ENCODE measurements at regions not wholly inside any gene's neighbourhood (a gene's known extent, or its start where the extent isn't known, plus 50 kb on each side); places are given as distances from the start of the nearest gene placed in this dataset.

DNA sequence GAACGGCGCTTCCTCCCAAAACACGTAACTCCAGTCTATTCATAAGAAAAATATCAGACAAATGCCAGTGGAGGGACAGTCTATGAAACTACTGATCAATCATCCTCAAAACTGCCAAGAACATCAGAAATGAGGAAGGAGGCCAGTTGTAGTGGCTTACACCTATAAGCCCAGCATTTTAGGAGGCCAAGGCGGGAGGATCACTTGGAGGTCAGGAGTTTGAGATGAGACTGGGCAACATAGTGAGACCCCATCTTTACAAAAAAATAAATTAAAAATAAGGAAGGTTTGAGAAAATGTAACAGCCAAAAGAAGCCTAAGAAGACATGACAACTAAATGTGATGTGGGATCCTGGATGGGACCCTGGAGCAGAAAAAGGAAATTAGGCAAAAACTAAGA lies 58.9 kb upstream of the MIER3 start:
- dilution Hi-C loops (cut with MboI; ENCODE audit: extremely low pct_ligation_motif_present, low sequenced_read_pairs) = no loop called here
- no peaks in the 10 kb centered on the region for H4K20me1 ChIP-seq (ENCODE audit: control insufficient read depth, extremely low read depth, insufficient read depth, low read length)
- no peaks in the 10 kb centered on the region for H3K4me1 ChIP-seq (ENCODE audit: control insufficient read depth, extremely low read depth, insufficient read depth, low read length)
- no peak overlapping the region for H3K27ac ChIP-seq (ENCODE audit: control insufficient read depth, insufficient read depth, low read length)
- no peaks in the 10 kb centered on the region for H3K36me3 ChIP-seq (ENCODE audit: control insufficient read depth in 2 of 2, extremely low read depth in 1 of 2, insufficient read depth in 2 of 2, low read length in 2 of 2)
- H3K9me3 ChIP-seq (ENCODE audit: control insufficient read depth, low read depth, low read length) = no peaks in the 10 kb centered on the region
- no peaks in the 10 kb centered on the region for H3K27me3 ChIP-seq (ENCODE audit: control insufficient read depth, extremely low read depth, insufficient read depth, low read length)
- H3K79me2 ChIP-seq (ENCODE audit: control insufficient read depth, insufficient read depth, low read length) = no peaks in the 10 kb centered on the region
- TF ChIP-seq EZH2 (IDR thresholded peaks at IDR 0.05; ENCODE audit: low read length) = no peak
- TF ChIP-seq, protein P1, sequence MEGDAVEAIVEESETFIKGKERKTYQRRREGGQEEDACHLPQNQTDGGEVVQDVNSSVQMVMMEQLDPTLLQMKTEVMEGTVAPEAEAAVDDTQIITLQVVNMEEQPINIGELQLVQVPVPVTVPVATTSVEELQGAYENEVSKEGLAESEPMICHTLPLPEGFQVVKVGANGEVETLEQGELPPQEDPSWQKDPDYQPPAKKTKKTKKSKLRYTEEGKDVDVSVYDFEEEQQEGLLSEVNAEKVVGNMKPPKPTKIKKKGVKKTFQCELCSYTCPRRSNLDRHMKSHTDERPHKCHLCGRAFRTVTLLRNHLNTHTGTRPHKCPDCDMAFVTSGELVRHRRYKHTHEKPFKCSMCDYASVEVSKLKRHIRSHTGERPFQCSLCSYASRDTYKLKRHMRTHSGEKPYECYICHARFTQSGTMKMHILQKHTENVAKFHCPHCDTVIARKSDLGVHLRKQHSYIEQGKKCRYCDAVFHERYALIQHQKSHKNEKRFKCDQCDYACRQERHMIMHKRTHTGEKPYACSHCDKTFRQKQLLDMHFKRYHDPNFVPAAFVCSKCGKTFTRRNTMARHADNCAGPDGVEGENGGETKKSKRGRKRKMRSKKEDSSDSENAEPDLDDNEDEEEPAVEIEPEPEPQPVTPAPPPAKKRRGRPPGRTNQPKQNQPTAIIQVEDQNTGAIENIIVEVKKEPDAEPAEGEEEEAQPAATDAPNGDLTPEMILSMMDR (optimal IDR thresholded peaks at IDR 0.05 in 1 of 3, IDR thresholded peaks at IDR 0.05 in 1 of 3, conservative IDR thresholded peaks at IDR 0.05 in 1 of 3; ENCODE audit: extremely low read depth in 1 of 3, insufficient read depth in 2 of 3, low read length in 3 of 3) = no peak
- H2AFZ ChIP-seq (ENCODE audit: control insufficient read depth, low read length) = no peak overlapping the region
- no peak overlapping the region for H3K4me2 ChIP-seq (ENCODE audit: control insufficient read depth, extremely low read depth, insufficient read depth, low read depth, low read length)
- H3K4me3 ChIP-seq (ENCODE audit: control insufficient read depth in 2 of 3, extremely low read depth in 1 of 3, insufficient read depth in 2 of 3, low read depth in 1 of 3, low read length in 3 of 3) = no peak overlapping the region
- H3K9me1 ChIP-seq (ENCODE audit: control insufficient read depth, extremely low read depth, insufficient read depth, low read length) = no peaks in the 10 kb centered on the region
- H3K9ac ChIP-seq (ENCODE audit: control insufficient read depth, extremely low read depth, insufficient read depth, low read length) = no peak overlapping the region
- FAIRE-seq (no peak), DNase-seq (ENCODE audit: low read depth, low spot score) (no peak)

DNA sequence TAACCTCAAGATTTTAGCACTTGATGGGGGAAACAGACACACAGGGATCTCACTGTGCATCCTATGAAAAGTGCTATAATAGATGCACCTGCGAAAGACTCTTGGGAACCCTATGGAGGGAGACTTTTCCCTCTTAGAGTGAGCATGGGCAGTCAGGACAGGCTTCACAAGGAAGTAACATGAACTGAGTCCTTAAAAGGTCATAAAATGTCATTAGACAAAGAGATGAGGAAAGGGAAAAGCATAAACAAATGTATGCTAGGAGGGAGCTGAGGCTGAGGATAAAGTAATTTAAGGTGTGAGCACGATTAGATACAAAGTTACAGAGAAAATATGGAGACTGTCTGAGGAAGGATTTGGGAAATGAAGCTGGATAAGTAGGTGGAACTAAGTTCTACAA lies 60.6 kb upstream of the MIER3 start:
- H3K9me3 ChIP-seq (ENCODE audit: control insufficient read depth, low read depth, low read length) = no peaks in the 10 kb centered on the region
- DNase-seq (ENCODE audit: low read depth, low spot score) = no peak
- H3K79me2 ChIP-seq (ENCODE audit: control insufficient read depth, insufficient read depth, low read length) = no peaks in the 10 kb centered on the region
- no peaks in the 10 kb centered on the region for H3K9me1 ChIP-seq (ENCODE audit: control insufficient read depth, extremely low read depth, insufficient read depth, low read length)
- H3K9ac ChIP-seq (ENCODE audit: control insufficient read depth, extremely low read depth, insufficient read depth, low read length) = no peak overlapping the region
- no peak overlapping the region for H2AFZ ChIP-seq (ENCODE audit: control insufficient read depth, low read length)
- FAIRE-seq = no peak
- no peak overlapping the region for H3K4me3 ChIP-seq (ENCODE audit: control insufficient read depth in 2 of 3, extremely low read depth in 1 of 3, insufficient read depth in 2 of 3, low read depth in 1 of 3, low read length in 3 of 3)
- H3K27me3 ChIP-seq (ENCODE audit: control insufficient read depth, extremely low read depth, insufficient read depth, low read length) = no peaks in the 10 kb centered on the region
- TF ChIP-seq, protein P1 (optimal IDR thresholded peaks at IDR 0.05 in 1 of 3, IDR thresholded peaks at IDR 0.05 in 1 of 3, conservative IDR thresholded peaks at IDR 0.05 in 1 of 3; ENCODE audit: extremely low read depth in 1 of 3, insufficient read depth in 2 of 3, low read length in 3 of 3) = no peak
- TF ChIP-seq EZH2 (IDR thresholded peaks at IDR 0.05; ENCODE audit: low read length) = no peak
- no peaks in the 10 kb centered on the region for H3K36me3 ChIP-seq (ENCODE audit: control insufficient read depth in 2 of 2, extremely low read depth in 1 of 2, insufficient read depth in 2 of 2, low read length in 2 of 2)
- H3K27ac ChIP-seq (ENCODE audit: control insufficient read depth, insufficient read depth, low read length) = no peak overlapping the region
- no peak overlapping the region for H3K4me2 ChIP-seq (ENCODE audit: control insufficient read depth, extremely low read depth, insufficient read depth, low read depth, low read length)
- dilution Hi-C loops (cut with MboI; ENCODE audit: extremely low pct_ligation_motif_present, low sequenced_read_pairs) = no loop called here
- H4K20me1 ChIP-seq (ENCODE audit: control insufficient read depth, extremely low read depth, insufficient read depth, low read length) = no peaks in the 10 kb centered on the region
- no peaks in the 10 kb centered on the region for H3K4me1 ChIP-seq (ENCODE audit: control insufficient read depth, extremely low read depth, insufficient read depth, low read length)
